Loucy (cell line): ENCODE measurements at regions not wholly inside any gene's neighbourhood (a gene's known extent, or its start where the extent isn't known, plus 50 kb on each side); places are given as distances from the start of the nearest gene placed in this dataset.

Experiments
- H2AFZ ChIP-seq: fragments of 200-600 bp; sonication (generic); 2 replicates; pipeline ENCODE4 v1.6.0; 2016; ENCODE audit warnings: antibody characterized with exemption, mild to moderate bottlenecking, low read length, moderate library complexity
- H3F3A ChIP-seq: fragments of 200-600 bp; 2 replicates; pipeline ENCODE4 v1.6.0; 2016; ENCODE audit warnings: antibody characterized with exemption, low read depth, mild to moderate bottlenecking
- H3K27me3 ChIP-seq: fragments of 200-600 bp; sonication (generic); 2 replicates; pipeline ENCODE4 v1.6.1; 2014; ENCODE audit warnings: low read length, mild to moderate bottlenecking; ENCODE audit not compliant: insufficient read depth, poor library complexity, severe bottlenecking
- H3K36me3 ChIP-seq: fragments of 200-600 bp; sonication (generic); 2 replicates; pipeline ENCODE4 v1.6.1; 2016; ENCODE audit warnings: low read length; ENCODE audit not compliant: insufficient read depth
- H3K4me1 ChIP-seq: fragments of 200-600 bp; sonication (generic); 2 replicates; pipeline ENCODE4 v1.5.1; 2014; ENCODE audit warnings: low read length, mild to moderate bottlenecking; ENCODE audit not compliant: insufficient read depth, poor library complexity, severe bottlenecking
- H3K4me2 ChIP-seq: fragments of 200-600 bp; sonication (generic); 2 replicates; pipeline ENCODE4 v1.6.0; 2014; ENCODE audit warnings: antibody characterized with exemption, low read length, low read depth, mild to moderate bottlenecking; ENCODE audit not compliant: poor library complexity, severe bottlenecking
- H3K4me3 ChIP-seq: fragments of 200-600 bp; sonication (generic); 2 replicates; pipeline ENCODE4 v1.5.1; 2014; ENCODE audit warnings: low read length, mild to moderate bottlenecking, mixed read lengths; ENCODE audit not compliant: poor library complexity, severe bottlenecking
- H3K79me2 ChIP-seq: fragments of 200-600 bp; sonication (generic); 2 replicates; pipeline ENCODE4 v1.6.1; 2014; ENCODE audit warnings: low read length; ENCODE audit not compliant: insufficient read depth
- H3K9ac ChIP-seq: fragments of 200-600 bp; sonication (generic); 2 replicates; pipeline ENCODE4 v1.6.0; 2014; ENCODE audit warnings: mild to moderate bottlenecking, low read depth, low read length, moderate library complexity; ENCODE audit not compliant: poor library complexity, severe bottlenecking
- H3K9me2 ChIP-seq: fragments of 200-600 bp; sonication (generic); replicated peaks from 2 replicates; pipeline ENCODE4 v1.6.1; 2016; ENCODE audit warnings: low read depth, low read length, mixed read lengths
- H3K9me3 ChIP-seq: fragments of 200-600 bp; sonication (generic); 2 replicates; pipeline ENCODE4 v1.6.1; 2014; ENCODE audit warnings: mild to moderate bottlenecking, antibody characterized with exemption, low read length, low read depth; ENCODE audit not compliant: insufficient read depth
- H4K20me1 ChIP-seq: fragments of 200-600 bp; sonication (generic); 2 replicates; pipeline ENCODE4 v1.6.0; 2014; ENCODE audit warnings: antibody characterized with exemption, low read length, mild to moderate bottlenecking; ENCODE audit not compliant: insufficient read depth, poor library complexity, severe bottlenecking
- CTCF ChIP-seq: fragments of 200-600 bp; sonication (generic); conservative IDR thresholded peaks from 2 replicates; pipeline ENCODE4 v1.5.1; 2014; ENCODE audit warnings: mild to moderate bottlenecking, antibody characterized with exemption, low read length
- EZH2phosphoT487 ChIP-seq: fragments of 200-600 bp; IDR thresholded peaks from 2 replicates; pipeline ENCODE4 v1.6.1; 2018; ENCODE audit warnings: antibody characterized with exemption, mild to moderate bottlenecking, moderate library complexity, borderline replicate concordance

GRCh38 chr2:64866797-64867196, 122.4 kb upstream of the SLC1A4 start:
- no peaks in the 10 kb centered on the region for H3K79me2 ChIP-seq
- H3K4me1 ChIP-seq = peaks cover 7% of the 10 kb centered on the region
- H3K4me2 ChIP-seq = no peak overlapping the region
- no peaks in the 10 kb centered on the region for H3F3A ChIP-seq
- H3K36me3 ChIP-seq = no peaks in the 10 kb centered on the region
- H4K20me1 ChIP-seq = no peaks in the 10 kb centered on the region
- no peak for TF ChIP-seq CTCF
- TF ChIP-seq EZH2phosphoT487 = no peak
- H2AFZ ChIP-seq = no peak overlapping the region
- H3K9ac ChIP-seq = no peak overlapping the region
- H3K9me3 ChIP-seq = no peaks in the 10 kb centered on the region
- H3K4me3 ChIP-seq = no peak overlapping the region
- no peaks in the 10 kb centered on the region for H3K27me3 ChIP-seq
- no peaks in the 10 kb centered on the region for H3K9me2 ChIP-seq

GRCh38 chr2:64867253-64867996, 121.8 kb upstream of the SLC1A4 start:
- Histone ChIP-seq H3K9me3 (no peaks in the 10 kb centered on the region), H3K9me2 (no peaks in the 10 kb centered on the region), H3K4me1 (peaks cover 7% of the 10 kb centered on the region), H2AFZ (no peak overlapping the region), H3K4me2 (no peak overlapping the region), H3F3A (no peaks in the 10 kb centered on the region), H4K20me1 (no peaks in the 10 kb centered on the region), H3K4me3 (no peak overlapping the region), H3K9ac (no peak overlapping the region), H3K36me3 (no peaks in the 10 kb centered on the region), H3K27me3 (no peaks in the 10 kb centered on the region), H3K79me2 (no peaks in the 10 kb centered on the region)
- TF ChIP-seq CTCF (no peak), EZH2phosphoT487 (no peak)

GRCh38 chr2:64869126-64869525, 120.1 kb upstream of the SLC1A4 start:
- H3K9ac ChIP-seq = no peak overlapping the region
- H3K4me2 ChIP-seq = no peak overlapping the region
- H2AFZ ChIP-seq = no peak overlapping the region
- TF ChIP-seq CTCF (no peak), EZH2phosphoT487 (no peak)
- no peaks in the 10 kb centered on the region for H3K9me3 ChIP-seq
- H4K20me1 ChIP-seq = no peaks in the 10 kb centered on the region
- no peaks in the 10 kb centered on the region for H3K79me2 ChIP-seq
- H3F3A ChIP-seq = no peaks in the 10 kb centered on the region
- H3K4me3 ChIP-seq = no peak overlapping the region
- H3K4me1 ChIP-seq = peaks cover 7% of the 10 kb centered on the region
- no peaks in the 10 kb centered on the region for H3K36me3 ChIP-seq
- no peaks in the 10 kb centered on the region for H3K9me2 ChIP-seq
- no peaks in the 10 kb centered on the region for H3K27me3 ChIP-seq
